ENCODE measurements at regions not wholly inside any gene's neighbourhood (a gene's known extent, or its start where the extent isn't known, plus 50 kb on each side); places are given as distances from the start of the nearest gene placed in this dataset.

GRCh38 chr6:144737998-144738397, 452.9 kb downstream of the UTRN start:
- no peak for DNase-seq

- DNase-seq, result no peak
These were observed 454.7 kb downstream of the UTRN start for GRCh38 chr6:144739873-144740272.

- no peak for DNase-seq
These were observed 456.5 kb downstream of the UTRN start for GRCh38 chr6:144741659-144742058.

GRCh38 chr6:144742779-144743178, 457.6 kb downstream of the UTRN start:
- DNase-seq, result no peak

- DNase-seq, result peak; percentile 39 to 65
These were observed 459.6 kb downstream of the UTRN start for GRCh38 chr6:144744720-144745119.

GRCh38 chr6:144745439-144745838, 460.3 kb downstream of the UTRN start:
- DNase-seq, result no peak

GRCh38 chr6:144746902-144747469, 461.9 kb downstream of the UTRN start:
- DNase-seq, result no peak

GRCh38 chr6:144749263-144749662, 464.1 kb downstream of the UTRN start:
- no peak for DNase-seq

GRCh38 chr6:144753023-144753705, 468.0 kb downstream of the UTRN start:
- DNase-seq, result no peak

GRCh38 chr6:144756469-144756868, 471.3 kb downstream of the UTRN start:
- no peak for DNase-seq

GRCh38 chr6:144757299-144757698, 472.2 kb downstream of the UTRN start:
- no peak for DNase-seq

GRCh38 chr6:144757730-144758129, 472.6 kb downstream of the UTRN start:
- peak in 1 of 2 experiments; percentile 9 for DNase-seq

GRCh38 chr6:144758602-144759001, 473.5 kb downstream of the UTRN start:
- DNase-seq, result no peak

GRCh38 chr6:144762469-144762868, 477.3 kb downstream of the UTRN start:
- no peak for DNase-seq

GRCh38 chr6:144767051-144767450, 481.9 kb downstream of the UTRN start:
- no peak for DNase-seq

GRCh38 chr6:144768551-144769075, 483.5 kb downstream of the UTRN start:
- peak in 1 of 2 experiments; percentile 10 for DNase-seq

- no peak for DNase-seq
These were observed 484.0 kb downstream of the UTRN start for GRCh38 chr6:144769142-144769541.

GRCh38 chr6:144776031-144776819, 491.1 kb downstream of the UTRN start:
- no peak for DNase-seq

GRCh38 chr6:144777249-144777648, 492.1 kb downstream of the UTRN start:
- no peak for DNase-seq

- no peak for DNase-seq
These were observed 492.9 kb downstream of the UTRN start for GRCh38 chr6:144778056-144778455.

GRCh38 chr6:144778773-144779492, 493.8 kb downstream of the UTRN start:
- no peak for DNase-seq

- no peak for DNase-seq
These were observed 496.7 kb downstream of the UTRN start for GRCh38 chr6:144781836-144782235.

GRCh38 chr6:144782634-144783033, 497.5 kb downstream of the UTRN start:
- DNase-seq, result peak; percentile 38 to 53
